ENCODE measurements at regions not wholly inside any gene's neighbourhood (a gene's known extent, or its start where the extent isn't known, plus 50 kb on each side); places are given as distances from the start of the nearest gene placed in this dataset.
"Not testable (repeated sequence)": the region's sequence is repeated elsewhere in the genome, so short reads cannot be mapped to it uniquely, and the experiment has no call there.

GRCh38 chr7:116404389-116404788, 95.1 kb upstream of the CAV2 start:
- Histone ChIP-seq H3K4me1 (no peaks in the 10 kb centered on the region), H3K9me3 (no peaks in the 10 kb centered on the region), H3K27ac (no peak overlapping the region), H3K27me3 (no peaks in the 10 kb centered on the region), H3K36me3 (no peaks in the 10 kb centered on the region), H3K4me3 (no peak overlapping the region)
- TF ChIP-seq POLR2A (IDR thresholded peaks at IDR 0.05) = no peak
- TF ChIP-seq, protein P1, sequence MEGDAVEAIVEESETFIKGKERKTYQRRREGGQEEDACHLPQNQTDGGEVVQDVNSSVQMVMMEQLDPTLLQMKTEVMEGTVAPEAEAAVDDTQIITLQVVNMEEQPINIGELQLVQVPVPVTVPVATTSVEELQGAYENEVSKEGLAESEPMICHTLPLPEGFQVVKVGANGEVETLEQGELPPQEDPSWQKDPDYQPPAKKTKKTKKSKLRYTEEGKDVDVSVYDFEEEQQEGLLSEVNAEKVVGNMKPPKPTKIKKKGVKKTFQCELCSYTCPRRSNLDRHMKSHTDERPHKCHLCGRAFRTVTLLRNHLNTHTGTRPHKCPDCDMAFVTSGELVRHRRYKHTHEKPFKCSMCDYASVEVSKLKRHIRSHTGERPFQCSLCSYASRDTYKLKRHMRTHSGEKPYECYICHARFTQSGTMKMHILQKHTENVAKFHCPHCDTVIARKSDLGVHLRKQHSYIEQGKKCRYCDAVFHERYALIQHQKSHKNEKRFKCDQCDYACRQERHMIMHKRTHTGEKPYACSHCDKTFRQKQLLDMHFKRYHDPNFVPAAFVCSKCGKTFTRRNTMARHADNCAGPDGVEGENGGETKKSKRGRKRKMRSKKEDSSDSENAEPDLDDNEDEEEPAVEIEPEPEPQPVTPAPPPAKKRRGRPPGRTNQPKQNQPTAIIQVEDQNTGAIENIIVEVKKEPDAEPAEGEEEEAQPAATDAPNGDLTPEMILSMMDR (IDR thresholded peaks at IDR 0.05) = no peak
- ATAC-seq = no peak
- no peak for DNase-seq
- WGBS (ENCODE audit: insufficient coverage, low coverage, low lambda C conversion rate, missing lambda C conversion rate) = 66% methylated on average over 3 of the region's 3 CpGs
- intact Hi-C loops (cut with DNase I) = no loop called here

DNA sequence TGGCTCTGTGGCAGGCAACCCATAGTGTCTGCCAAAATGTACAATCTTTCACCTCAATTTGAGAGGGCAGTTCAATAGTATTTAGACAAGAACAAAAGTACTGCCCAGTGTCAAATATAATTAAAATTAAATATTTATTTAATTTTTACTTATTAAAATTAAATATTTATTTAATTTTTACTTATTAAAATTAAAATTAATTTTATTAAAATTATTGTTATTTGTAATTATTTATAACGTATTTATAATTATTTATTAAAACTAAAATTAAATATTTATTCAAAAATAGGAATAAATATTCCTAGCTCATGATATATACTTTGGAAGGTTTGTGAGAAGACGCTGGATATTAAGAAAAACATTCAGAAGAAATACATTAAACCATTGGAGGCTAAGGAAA, 93.7 kb upstream of the CAV2 start:
- Histone ChIP-seq H3K36me3 (no peaks in the 10 kb centered on the region), H3K9me3 (no peaks in the 10 kb centered on the region), H3K27me3 (no peaks in the 10 kb centered on the region), H3K4me1 (no peaks in the 10 kb centered on the region), H3K27ac (no peak overlapping the region), H3K4me3 (no peak overlapping the region)
- no peak for DNase-seq
- intact Hi-C loops (cut with DNase I) = no loop called here
- no peak for TF ChIP-seq POLR2A (IDR thresholded peaks at IDR 0.05)
- TF ChIP-seq, protein P1 (IDR thresholded peaks at IDR 0.05) = no peak
- no peak for ATAC-seq
- 75% methylated on average over 2 of the region's 2 CpGs for WGBS (ENCODE audit: insufficient coverage, low coverage, low lambda C conversion rate, missing lambda C conversion rate)

DNA sequence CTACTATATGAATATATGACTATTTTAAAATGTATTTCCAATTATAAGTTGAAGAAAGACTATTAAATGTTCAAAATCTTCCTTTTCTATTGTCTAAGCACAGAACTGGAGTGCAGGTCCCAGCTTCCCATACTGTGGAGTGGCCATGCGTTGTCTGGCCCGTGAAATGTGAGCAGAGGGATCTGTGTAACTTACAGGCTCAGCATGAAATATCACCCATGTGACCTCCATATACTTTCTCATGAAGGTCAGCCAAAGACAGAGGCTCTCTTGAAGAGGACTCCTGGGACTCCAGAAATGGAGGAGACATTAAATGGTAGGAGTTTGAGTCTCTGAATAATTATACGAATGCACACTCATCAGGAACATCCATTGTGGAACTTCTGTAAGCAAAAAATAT, 92.4 kb upstream of the CAV2 start:
- Histone ChIP-seq H3K9me3 (no peaks in the 10 kb centered on the region), H3K36me3 (no peaks in the 10 kb centered on the region), H3K4me3 (no peak overlapping the region), H3K4me1 (no peaks in the 10 kb centered on the region), H3K27ac (no peak overlapping the region), H3K27me3 (no peaks in the 10 kb centered on the region)
- intact Hi-C loops (cut with DNase I) = no loop called here
- no peak for TF ChIP-seq POLR2A (IDR thresholded peaks at IDR 0.05)
- TF ChIP-seq, protein P1 (IDR thresholded peaks at IDR 0.05) = no peak
- DNase-seq = no peak
- WGBS (ENCODE audit: insufficient coverage, low coverage, low lambda C conversion rate, missing lambda C conversion rate) = 96% methylated on average over 3 of the region's 3 CpGs
- no peak for ATAC-seq

DNA sequence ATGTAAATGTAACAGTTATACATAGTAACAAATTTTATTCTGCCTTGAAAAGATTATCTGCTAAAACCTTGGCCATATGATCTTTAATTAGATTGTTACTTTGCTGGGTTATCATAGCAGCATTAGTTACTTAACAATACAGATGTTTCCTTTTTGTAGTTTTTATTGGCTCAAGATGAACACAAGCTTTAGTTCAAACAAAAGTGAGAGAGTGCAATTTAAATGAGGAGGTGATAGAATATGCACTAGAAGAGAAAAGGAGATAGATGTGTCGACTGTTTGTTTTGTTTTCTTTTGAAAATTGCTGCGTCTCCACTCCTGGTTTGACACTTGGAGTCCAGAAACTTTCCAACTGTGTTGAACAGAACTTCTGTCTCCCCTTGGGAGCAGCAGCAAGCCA, 91.4 kb upstream of the CAV2 start:
- ATAC-seq (no peak), DNase-seq (no peak)
- no peaks in the 10 kb centered on the region for H3K36me3 ChIP-seq
- no peaks in the 10 kb centered on the region for H3K9me3 ChIP-seq
- intact Hi-C loops (cut with DNase I) = no loop called here
- TF ChIP-seq POLR2A (IDR thresholded peaks at IDR 0.05) = no peak
- TF ChIP-seq, protein P1 (IDR thresholded peaks at IDR 0.05) = no peak
- WGBS (ENCODE audit: insufficient coverage, low coverage, low lambda C conversion rate, missing lambda C conversion rate) = 74% methylated on average over 2 of the region's 2 CpGs
- no peak overlapping the region for H3K27ac ChIP-seq
- no peaks in the 10 kb centered on the region for H3K27me3 ChIP-seq
- H3K4me1 ChIP-seq = no peaks in the 10 kb centered on the region
- H3K4me3 ChIP-seq = no peak overlapping the region

DNA sequence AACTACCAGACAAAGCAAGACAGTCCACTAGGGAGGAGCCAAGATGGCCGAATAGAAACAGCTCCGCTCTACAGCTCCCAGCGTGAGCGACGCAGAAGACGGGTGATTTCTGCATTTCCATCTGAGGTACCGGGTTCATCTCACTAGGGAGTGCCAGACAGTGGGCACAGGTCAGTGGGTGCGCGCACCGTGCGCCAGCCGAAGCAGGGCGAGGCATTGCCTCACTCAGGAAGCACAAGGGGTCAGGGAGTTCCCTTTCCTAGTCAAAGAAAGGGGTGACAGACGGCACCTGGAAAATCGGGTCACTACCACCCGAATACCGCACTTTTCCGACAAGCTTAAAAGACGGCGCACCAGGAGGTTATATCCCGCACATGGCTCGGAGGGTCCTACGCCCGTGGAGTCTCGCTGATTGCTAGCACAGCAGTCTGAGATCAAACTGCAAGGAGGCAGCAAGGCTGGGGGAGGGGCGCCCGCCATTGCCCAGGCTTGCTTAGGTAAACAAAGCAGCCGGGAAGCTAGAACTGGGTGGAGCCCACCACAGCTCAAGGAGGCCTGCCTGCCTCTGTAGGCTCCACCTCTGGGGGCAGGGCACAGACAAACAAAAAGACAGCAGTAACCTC, 90.6 kb upstream of the CAV2 start:
- DNase-seq; H3K36me3 ChIP-seq; ATAC-seq; H3K27me3 ChIP-seq; H3K4me3 ChIP-seq; H3K27ac ChIP-seq; H3K9me3 ChIP-seq; H3K4me1 ChIP-seq; intact Hi-C loops (cut with DNase I): not testable (repeated sequence)
- 100% methylated on average over 2 of the region's 28 CpGs for WGBS (ENCODE audit: insufficient coverage, low coverage, low lambda C conversion rate, missing lambda C conversion rate)

DNA sequence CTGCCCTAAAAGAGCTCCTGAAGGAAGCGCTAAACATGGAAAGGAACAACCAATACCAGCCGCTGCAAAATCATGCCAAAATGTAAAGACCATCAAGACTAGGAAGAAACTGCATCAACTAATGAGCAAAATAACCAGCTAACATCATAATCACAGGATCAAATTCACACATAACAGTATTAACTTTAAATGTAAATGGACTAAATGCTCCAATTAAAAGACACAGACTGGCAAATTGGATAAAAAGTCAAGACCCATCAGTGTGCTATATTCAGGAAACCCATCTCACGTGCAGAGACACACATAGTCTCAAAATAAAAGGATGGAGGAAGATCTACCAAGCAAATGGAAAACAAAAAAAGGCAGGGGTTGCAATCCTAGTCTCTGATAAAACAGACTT, 88.8 kb upstream of the CAV2 start:
- H3K27me3 ChIP-seq; H3K4me1 ChIP-seq; H3K4me3 ChIP-seq; intact Hi-C loops (cut with DNase I); ATAC-seq; H3K9me3 ChIP-seq; H3K36me3 ChIP-seq; DNase-seq; H3K27ac ChIP-seq: not testable (repeated sequence)
- 88% methylated on average over 3 of the region's 3 CpGs for WGBS (ENCODE audit: insufficient coverage, low coverage, low lambda C conversion rate, missing lambda C conversion rate)
